ENCODE measurements at regions not wholly inside any gene's neighbourhood (a gene's known extent, or its start where the extent isn't known, plus 50 kb on each side); places are given as distances from the start of the nearest gene placed in this dataset.

DNA sequence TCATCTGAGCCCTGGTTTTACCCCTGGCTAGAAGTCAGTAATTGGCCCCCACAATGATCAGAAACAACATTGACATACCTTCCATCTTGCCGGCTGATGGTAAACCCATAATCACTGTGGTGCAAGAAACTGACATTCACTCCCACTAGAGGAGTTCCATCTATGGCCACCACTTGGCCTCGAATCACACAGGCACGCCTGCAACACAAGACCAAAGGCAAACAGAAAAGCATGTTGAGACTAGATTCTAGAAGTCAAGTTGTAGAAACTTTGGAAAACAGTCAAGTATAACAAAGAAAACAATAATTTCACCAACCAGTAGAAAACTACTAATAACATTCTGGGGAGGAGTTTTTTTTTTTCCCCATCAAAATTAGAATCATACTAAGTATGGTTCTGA, 183.4 kb downstream of the SH2D1A start:
- no TSS peak for BruUV-seq (replicated peaks)
- Histone ChIP-seq H3K79me2 (ENCODE audit: low read depth) (no peaks in the 10 kb centered on the region), H3K4me1 (replicated peaks; ENCODE audit: insufficient read depth) (no peaks in the 10 kb centered on the region), H3F3A (ENCODE audit: insufficient read depth, low read depth) (no peaks in the 10 kb centered on the region), H4K20me1 (ENCODE audit: insufficient read depth) (no peaks in the 10 kb centered on the region), H2AFZ (no peak overlapping the region), H3K27me3 (ENCODE audit: insufficient read depth, low read depth) (no peaks in the 10 kb centered on the region), H3K27ac (no peak overlapping the region), H3K9me3 (ENCODE audit: insufficient read depth, low read depth) (no peaks in the 10 kb centered on the region), H3K4me3 (no peak overlapping the region), H3K4me2 (no peak overlapping the region), H3K9me2 (ENCODE audit: insufficient read depth) (no peaks in the 10 kb centered on the region), H3K36me3 (ENCODE audit: low read depth) (no peaks in the 10 kb centered on the region)
- TF ChIP-seq, protein P1, sequence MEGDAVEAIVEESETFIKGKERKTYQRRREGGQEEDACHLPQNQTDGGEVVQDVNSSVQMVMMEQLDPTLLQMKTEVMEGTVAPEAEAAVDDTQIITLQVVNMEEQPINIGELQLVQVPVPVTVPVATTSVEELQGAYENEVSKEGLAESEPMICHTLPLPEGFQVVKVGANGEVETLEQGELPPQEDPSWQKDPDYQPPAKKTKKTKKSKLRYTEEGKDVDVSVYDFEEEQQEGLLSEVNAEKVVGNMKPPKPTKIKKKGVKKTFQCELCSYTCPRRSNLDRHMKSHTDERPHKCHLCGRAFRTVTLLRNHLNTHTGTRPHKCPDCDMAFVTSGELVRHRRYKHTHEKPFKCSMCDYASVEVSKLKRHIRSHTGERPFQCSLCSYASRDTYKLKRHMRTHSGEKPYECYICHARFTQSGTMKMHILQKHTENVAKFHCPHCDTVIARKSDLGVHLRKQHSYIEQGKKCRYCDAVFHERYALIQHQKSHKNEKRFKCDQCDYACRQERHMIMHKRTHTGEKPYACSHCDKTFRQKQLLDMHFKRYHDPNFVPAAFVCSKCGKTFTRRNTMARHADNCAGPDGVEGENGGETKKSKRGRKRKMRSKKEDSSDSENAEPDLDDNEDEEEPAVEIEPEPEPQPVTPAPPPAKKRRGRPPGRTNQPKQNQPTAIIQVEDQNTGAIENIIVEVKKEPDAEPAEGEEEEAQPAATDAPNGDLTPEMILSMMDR (conservative IDR thresholded peaks at IDR 0.05) = no peak
- no peak for TF ChIP-seq EZH2 (IDR thresholded peaks at IDR 0.05; ENCODE audit: low read depth)
- ChIA-PET POLR2A (ENCODE audit: unreplicated experiment) (no interaction called here), CTCF (no interaction called here)
- intact Hi-C loops (cut with micrococcal nuclease; ENCODE audit: unreplicated experiment) = no loop called here
- DNase-seq = no peak

DNA sequence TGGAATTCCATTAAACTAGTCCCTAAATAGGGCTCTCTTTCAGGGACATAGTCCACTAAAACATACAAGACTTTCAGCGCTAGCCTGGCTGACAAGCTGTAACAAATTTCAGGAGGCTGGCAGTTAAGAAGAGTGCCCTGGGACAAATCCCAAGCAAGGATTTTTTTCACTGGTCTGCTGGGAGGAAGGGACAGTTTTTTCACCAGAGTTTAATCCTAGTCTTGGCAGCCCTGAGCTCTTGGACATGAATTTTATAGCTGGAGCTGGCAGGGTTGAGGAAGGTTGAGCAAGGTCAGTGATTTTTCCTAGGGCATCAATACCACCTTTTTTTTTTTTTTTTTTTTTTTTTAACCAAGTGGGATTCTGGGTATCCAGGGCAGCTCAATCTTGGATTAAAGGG, 184.4 kb downstream of the SH2D1A start:
- Histone ChIP-seq H3K4me1 (replicated peaks; ENCODE audit: insufficient read depth) (no peaks in the 10 kb centered on the region), H2AFZ (no peak overlapping the region), H3K27ac (no peak overlapping the region), H4K20me1 (ENCODE audit: insufficient read depth) (no peaks in the 10 kb centered on the region), H3K4me3 (no peak overlapping the region), H3K27me3 (ENCODE audit: insufficient read depth, low read depth) (no peaks in the 10 kb centered on the region), H3K79me2 (ENCODE audit: low read depth) (no peaks in the 10 kb centered on the region), H3K9me3 (ENCODE audit: insufficient read depth, low read depth) (no peaks in the 10 kb centered on the region), H3K4me2 (no peak overlapping the region), H3K9me2 (ENCODE audit: insufficient read depth) (no peaks in the 10 kb centered on the region), H3F3A (ENCODE audit: insufficient read depth, low read depth) (no peaks in the 10 kb centered on the region), H3K36me3 (ENCODE audit: low read depth) (no peaks in the 10 kb centered on the region)
- no peak for TF ChIP-seq EZH2 (IDR thresholded peaks at IDR 0.05; ENCODE audit: low read depth)
- ChIA-PET POLR2A (ENCODE audit: unreplicated experiment) (no interaction called here), CTCF (no interaction called here)
- intact Hi-C loops (cut with micrococcal nuclease; ENCODE audit: unreplicated experiment) = no loop called here
- DNase-seq = no peak
- BruUV-seq (replicated peaks) = no TSS peak

DNA sequence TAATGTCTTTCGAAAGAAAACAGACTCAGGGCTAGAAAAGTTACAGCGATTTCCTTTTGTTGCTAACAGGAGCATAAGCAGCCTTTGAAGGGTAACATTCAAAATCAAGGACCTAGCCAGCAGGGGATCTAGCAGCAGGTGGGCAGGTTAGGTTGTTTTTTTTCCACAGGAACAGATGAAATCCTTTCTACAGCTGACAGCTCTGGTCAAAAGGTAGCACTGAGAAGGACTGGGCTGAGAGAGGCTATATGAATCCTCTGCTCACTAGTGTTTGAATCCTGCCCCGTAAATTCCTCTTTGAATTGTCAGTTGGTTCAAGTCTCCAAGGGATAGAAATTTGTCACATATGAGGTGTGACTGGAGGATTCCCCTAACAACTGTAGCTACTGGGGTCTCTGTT, 188.2 kb downstream of the SH2D1A start:
- Histone ChIP-seq H3K36me3 (ENCODE audit: low read depth) (no peaks in the 10 kb centered on the region), H3F3A (ENCODE audit: insufficient read depth, low read depth) (no peaks in the 10 kb centered on the region), H3K27ac (no peak overlapping the region), H3K9me2 (ENCODE audit: insufficient read depth) (no peaks in the 10 kb centered on the region; the same call in 1 of the 2 replicates), H3K4me1 (replicated peaks; ENCODE audit: insufficient read depth) (no peaks in the 10 kb centered on the region), H3K27me3 (ENCODE audit: insufficient read depth, low read depth) (no peaks in the 10 kb centered on the region), H2AFZ (no peak overlapping the region), H3K4me2 (no peak overlapping the region), H4K20me1 (ENCODE audit: insufficient read depth) (no peaks in the 10 kb centered on the region), H3K9me3 (ENCODE audit: insufficient read depth, low read depth) (no peaks in the 10 kb centered on the region), H3K79me2 (ENCODE audit: low read depth) (no peaks in the 10 kb centered on the region), H3K4me3 (no peak overlapping the region)
- DNase-seq = no peak
- no TSS peak for BruUV-seq (replicated peaks)
- ChIA-PET POLR2A (ENCODE audit: unreplicated experiment) (no interaction called here), CTCF (no interaction called here)
- no peak for TF ChIP-seq EZH2 (IDR thresholded peaks at IDR 0.05; ENCODE audit: low read depth)
- TF ChIP-seq, protein P1 (conservative IDR thresholded peaks at IDR 0.05) = no peak
- intact Hi-C loops (cut with micrococcal nuclease; ENCODE audit: unreplicated experiment) = no loop called here

DNA sequence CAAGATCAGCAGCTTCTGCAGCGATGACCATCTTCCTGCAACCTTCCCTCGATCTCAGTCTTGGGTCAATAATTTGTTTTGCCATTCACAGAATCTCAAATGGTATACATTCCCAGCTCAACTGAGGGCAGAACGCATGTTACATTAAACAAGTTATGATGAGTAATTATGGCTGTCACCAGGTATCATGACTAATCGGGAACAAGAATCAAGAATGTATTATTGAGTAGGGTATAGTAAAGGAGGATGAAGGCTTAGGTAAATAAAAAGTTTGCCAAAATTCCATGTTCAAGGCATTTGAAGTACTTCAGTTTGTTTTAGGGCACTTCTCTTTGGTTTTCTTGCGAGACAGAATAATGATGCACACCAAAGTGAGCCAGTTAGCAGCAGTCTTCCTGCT, 194.1 kb downstream of the SH2D1A start:
- Histone ChIP-seq H3K9me2 (ENCODE audit: insufficient read depth) (no peaks in the 10 kb centered on the region; the same call in 1 of the 2 replicates), H2AFZ (no peak overlapping the region), H3K36me3 (ENCODE audit: low read depth) (no peaks in the 10 kb centered on the region), H3K27me3 (ENCODE audit: insufficient read depth, low read depth) (no peaks in the 10 kb centered on the region), H4K20me1 (ENCODE audit: insufficient read depth) (no peaks in the 10 kb centered on the region), H3F3A (ENCODE audit: insufficient read depth, low read depth) (no peaks in the 10 kb centered on the region), H3K79me2 (ENCODE audit: low read depth) (no peaks in the 10 kb centered on the region), H3K4me1 (replicated peaks; ENCODE audit: insufficient read depth) (no peaks in the 10 kb centered on the region), H3K4me3 (no peak overlapping the region), H3K4me2 (no peak overlapping the region), H3K27ac (no peak overlapping the region), H3K9me3 (ENCODE audit: insufficient read depth, low read depth) (no peaks in the 10 kb centered on the region)
- ChIA-PET POLR2A (ENCODE audit: unreplicated experiment) (no interaction called here), CTCF (no interaction called here)
- no peak for DNase-seq
- intact Hi-C loops (cut with micrococcal nuclease; ENCODE audit: unreplicated experiment) = no loop called here
- BruUV-seq (replicated peaks) = no TSS peak
- TF ChIP-seq, protein P1 (conservative IDR thresholded peaks at IDR 0.05) = no peak
- no peak for TF ChIP-seq EZH2 (IDR thresholded peaks at IDR 0.05; ENCODE audit: low read depth)

Data from PC-9 (cell line).